ENCODE measurements at regions not wholly inside any gene's neighbourhood (a gene's known extent, or its start where the extent isn't known, plus 50 kb on each side); places are given as distances from the start of the nearest gene placed in this dataset.

- no peak overlapping the region for H4K8ac ChIP-seq (ENCODE audit: low read depth, low read length)
- DNase-seq, result no peak
Measured at GRCh38 chr9:2448193-2448738, 173.3 kb upstream of the VLDLR start.

GRCh38 chr9:2453106-2453505, 168.5 kb upstream of the VLDLR start:
- DNase-seq, result no peak
- Histone ChIP-seq H3K4ac (ENCODE audit: low read depth, low read length) (no peak overlapping the region), H3K9ac (ENCODE audit: low read length) (no peak overlapping the region), H2AK5ac (ENCODE audit: low read length) (no peak overlapping the region), H3K4me3 (ENCODE audit: low read length) (no peak overlapping the region), H3K27ac (ENCODE audit: low read depth, low read length) (no peak overlapping the region), H3K36me3 (ENCODE audit: control insufficient read depth, insufficient read depth, low read length) (no peaks in the 10 kb centered on the region), H3K18ac (ENCODE audit: low read length) (no peak overlapping the region), H2BK120ac (ENCODE audit: low read depth, low read length) (no peak overlapping the region), H4K5ac (ENCODE audit: low read length) (no peak overlapping the region), H2BK5ac (ENCODE audit: low read length) (no peak overlapping the region), H3K23ac (ENCODE audit: low read length) (no peak overlapping the region), H3K4me1 (ENCODE audit: control insufficient read depth, low read depth, low read length) (no peaks in the 10 kb centered on the region), H3K4me2 (ENCODE audit: low read length) (no peak overlapping the region), H3K27me3 (ENCODE audit: insufficient read depth, low read length, poor library complexity) (no peaks in the 10 kb centered on the region), H3K79me2 (ENCODE audit: control insufficient read depth, insufficient read depth, low read length) (no peaks in the 10 kb centered on the region), H3K56ac (ENCODE audit: low read length) (no peak overlapping the region), H3K79me1 (ENCODE audit: low read length) (no peaks in the 10 kb centered on the region), H4K8ac (ENCODE audit: low read depth, low read length) (no peak overlapping the region), H2BK15ac (replicated peaks; ENCODE audit: low read depth) (no peak overlapping the region)
- no CpG with 5 or more reads among the region's 1 CpG for WGBS (ENCODE audit: extremely low coverage, insufficient coverage, low lambda C conversion rate)

More at GRCh38 chr9:2448193-2448738, 173.3 kb upstream of the VLDLR start:
- Histone ChIP-seq H3K79me2 (ENCODE audit: control insufficient read depth, insufficient read depth, low read length) (no peaks in the 10 kb centered on the region), H3K4ac (ENCODE audit: low read depth, low read length) (no peak overlapping the region), H2AK5ac (ENCODE audit: low read length) (no peak overlapping the region), H3K4me1 (ENCODE audit: control insufficient read depth, low read depth, low read length) (no peaks in the 10 kb centered on the region), H3K27ac (ENCODE audit: low read depth, low read length) (no peak overlapping the region), H3K9ac (ENCODE audit: low read length) (no peak overlapping the region), H4K5ac (ENCODE audit: low read length) (no peak overlapping the region), H3K56ac (ENCODE audit: low read length) (no peak overlapping the region), H3K79me1 (ENCODE audit: low read length) (no peaks in the 10 kb centered on the region), H3K27me3 (ENCODE audit: insufficient read depth, low read length, poor library complexity) (no peaks in the 10 kb centered on the region), H3K4me3 (ENCODE audit: low read length) (no peak overlapping the region), H2BK5ac (ENCODE audit: low read length) (no peak overlapping the region), H2BK120ac (ENCODE audit: low read depth, low read length) (no peak overlapping the region), H3K36me3 (ENCODE audit: control insufficient read depth, insufficient read depth, low read length) (no peaks in the 10 kb centered on the region), H3K4me2 (ENCODE audit: low read length) (no peak overlapping the region), H3K18ac (ENCODE audit: low read length) (no peak overlapping the region), H3K23ac (ENCODE audit: low read length) (no peak overlapping the region), H2BK15ac (replicated peaks; ENCODE audit: low read depth) (no peak overlapping the region)
- WGBS (ENCODE audit: extremely low coverage, insufficient coverage, low lambda C conversion rate), result no CpG with 5 or more reads among the region's 2 CpGs

GRCh38 chr9:2453701-2454100, 167.9 kb upstream of the VLDLR start:
- Histone ChIP-seq H3K56ac (ENCODE audit: low read length) (no peak overlapping the region), H2BK15ac (replicated peaks; ENCODE audit: low read depth) (no peak overlapping the region), H3K23ac (ENCODE audit: low read length) (no peak overlapping the region), H3K4me1 (ENCODE audit: control insufficient read depth, low read depth, low read length) (no peaks in the 10 kb centered on the region), H3K4ac (ENCODE audit: low read depth, low read length) (no peak overlapping the region), H3K79me1 (ENCODE audit: low read length) (no peaks in the 10 kb centered on the region), H3K4me3 (ENCODE audit: low read length) (no peak overlapping the region), H2AK5ac (ENCODE audit: low read length) (no peak overlapping the region), H3K4me2 (ENCODE audit: low read length) (no peak overlapping the region), H4K5ac (ENCODE audit: low read length) (no peak overlapping the region), H3K27ac (ENCODE audit: low read depth, low read length) (no peak overlapping the region), H2BK120ac (ENCODE audit: low read depth, low read length) (no peak overlapping the region), H3K27me3 (ENCODE audit: insufficient read depth, low read length, poor library complexity) (no peaks in the 10 kb centered on the region), H3K79me2 (ENCODE audit: control insufficient read depth, insufficient read depth, low read length) (no peaks in the 10 kb centered on the region), H3K9ac (ENCODE audit: low read length) (no peak overlapping the region), H3K36me3 (ENCODE audit: control insufficient read depth, insufficient read depth, low read length) (no peaks in the 10 kb centered on the region), H2BK5ac (ENCODE audit: low read length) (no peak overlapping the region), H3K18ac (ENCODE audit: low read length) (no peak overlapping the region), H4K8ac (ENCODE audit: low read depth, low read length) (no peak overlapping the region)
- WGBS (ENCODE audit: extremely low coverage, insufficient coverage, low lambda C conversion rate), result no CpG with 5 or more reads among the region's 6 CpGs
- peak; percentile 7 for DNase-seq

- Histone ChIP-seq H3K27ac (ENCODE audit: low read depth, low read length) (no peak overlapping the region), H3K23ac (ENCODE audit: low read length) (no peak overlapping the region), H3K79me1 (ENCODE audit: low read length) (no peaks in the 10 kb centered on the region), H3K18ac (ENCODE audit: low read length) (no peak overlapping the region), H3K27me3 (ENCODE audit: insufficient read depth, low read length, poor library complexity) (no peaks in the 10 kb centered on the region), H3K4me1 (ENCODE audit: control insufficient read depth, low read depth, low read length) (no peaks in the 10 kb centered on the region), H2BK5ac (ENCODE audit: low read length) (no peak overlapping the region), H2BK15ac (replicated peaks; ENCODE audit: low read depth) (no peak overlapping the region), H4K5ac (ENCODE audit: low read length) (no peak overlapping the region), H3K56ac (ENCODE audit: low read length) (no peak overlapping the region), H3K4ac (ENCODE audit: low read depth, low read length) (no peak overlapping the region), H2BK120ac (ENCODE audit: low read depth, low read length) (no peak overlapping the region), H2AK5ac (ENCODE audit: low read length) (no peak overlapping the region), H4K8ac (ENCODE audit: low read depth, low read length) (no peak overlapping the region), H3K9ac (ENCODE audit: low read length) (no peak overlapping the region), H3K4me2 (ENCODE audit: low read length) (no peak overlapping the region), H3K79me2 (ENCODE audit: control insufficient read depth, insufficient read depth, low read length) (no peaks in the 10 kb centered on the region), H3K4me3 (ENCODE audit: low read length) (no peak overlapping the region), H3K36me3 (ENCODE audit: control insufficient read depth, insufficient read depth, low read length) (no peaks in the 10 kb centered on the region)
- WGBS (ENCODE audit: extremely low coverage, insufficient coverage, low lambda C conversion rate), result no CpG with 5 or more reads among the region's 3 CpGs
- DNase-seq, result no peak
Measured at GRCh38 chr9:2459756-2460155, 161.8 kb upstream of the VLDLR start.

GRCh38 chr9:2461892-2462291, 159.7 kb upstream of the VLDLR start:
- Histone ChIP-seq H4K8ac (ENCODE audit: low read depth, low read length) (no peak overlapping the region), H4K5ac (ENCODE audit: low read length) (no peak overlapping the region), H2BK5ac (ENCODE audit: low read length) (no peak overlapping the region), H3K9ac (ENCODE audit: low read length) (no peak overlapping the region), H2AK5ac (ENCODE audit: low read length) (no peak overlapping the region), H2BK15ac (replicated peaks; ENCODE audit: low read depth) (no peak overlapping the region), H3K4me1 (ENCODE audit: control insufficient read depth, low read depth, low read length) (no peaks in the 10 kb centered on the region), H3K18ac (ENCODE audit: low read length) (no peak overlapping the region), H3K79me2 (ENCODE audit: control insufficient read depth, insufficient read depth, low read length) (no peaks in the 10 kb centered on the region), H3K56ac (ENCODE audit: low read length) (no peak overlapping the region), H3K4me2 (ENCODE audit: low read length) (no peak overlapping the region), H3K23ac (ENCODE audit: low read length) (no peak overlapping the region), H3K4me3 (ENCODE audit: low read length) (no peak overlapping the region), H3K27me3 (ENCODE audit: insufficient read depth, low read length, poor library complexity) (no peaks in the 10 kb centered on the region), H3K4ac (ENCODE audit: low read depth, low read length) (no peak overlapping the region), H3K36me3 (ENCODE audit: control insufficient read depth, insufficient read depth, low read length) (no peaks in the 10 kb centered on the region), H3K79me1 (ENCODE audit: low read length) (no peaks in the 10 kb centered on the region), H2BK120ac (ENCODE audit: low read depth, low read length) (no peak overlapping the region), H3K27ac (ENCODE audit: low read depth, low read length) (no peak overlapping the region)
- WGBS (ENCODE audit: extremely low coverage, insufficient coverage, low lambda C conversion rate), result no CpG with 5 or more reads among the region's 5 CpGs
- DNase-seq, result no peak

GRCh38 chr9:2464624-2465023, 157.0 kb upstream of the VLDLR start:
- Histone ChIP-seq H3K36me3 (ENCODE audit: control insufficient read depth, insufficient read depth, low read length) (no peaks in the 10 kb centered on the region), H2BK5ac (ENCODE audit: low read length) (no peak overlapping the region), H2AK5ac (ENCODE audit: low read length) (no peak overlapping the region), H3K18ac (ENCODE audit: low read length) (no peak overlapping the region), H4K5ac (ENCODE audit: low read length) (no peak overlapping the region), H2BK15ac (replicated peaks; ENCODE audit: low read depth) (no peak overlapping the region), H3K79me2 (ENCODE audit: control insufficient read depth, insufficient read depth, low read length) (no peaks in the 10 kb centered on the region), H4K8ac (ENCODE audit: low read depth, low read length) (no peak overlapping the region), H3K4me3 (ENCODE audit: low read length) (no peak overlapping the region), H3K27me3 (ENCODE audit: insufficient read depth, low read length, poor library complexity) (no peaks in the 10 kb centered on the region), H3K23ac (ENCODE audit: low read length) (no peak overlapping the region), H3K79me1 (ENCODE audit: low read length) (no peaks in the 10 kb centered on the region), H2BK120ac (ENCODE audit: low read depth, low read length) (no peak overlapping the region), H3K56ac (ENCODE audit: low read length) (no peak overlapping the region), H3K27ac (ENCODE audit: low read depth, low read length) (no peak overlapping the region), H3K4ac (ENCODE audit: low read depth, low read length) (no peak overlapping the region), H3K4me2 (ENCODE audit: low read length) (no peak overlapping the region), H3K4me1 (ENCODE audit: control insufficient read depth, low read depth, low read length) (no peaks in the 10 kb centered on the region), H3K9ac (ENCODE audit: low read length) (no peak overlapping the region)
- no CpG with 5 or more reads among the region's 2 CpGs for WGBS (ENCODE audit: extremely low coverage, insufficient coverage, low lambda C conversion rate)
- no peak for DNase-seq
